Osteoblast (primary cell): ENCODE measurements at regions not wholly inside any gene's neighbourhood (a gene's known extent, or its start where the extent isn't known, plus 50 kb on each side); places are given as distances from the start of the nearest gene placed in this dataset.

ENCODE experiments used
- DNase-seq: peaks from one replicate; pipeline ENCODE4 v3.0.0; 2011; ENCODE audit warnings: low spot score, mixed read lengths; ENCODE audit not compliant: insufficient read length; ENCODE audit errors: missing footprints
- H2AFZ ChIP-seq: 2 replicates; pipeline ENCODE4 v1.6.0; 2011; ENCODE audit warnings: mild to moderate bottlenecking, low read length
- H3K27ac ChIP-seq: 2 replicates; pipeline ENCODE4 v1.5.1; 2011; ENCODE audit warnings: mild to moderate bottlenecking, low read depth, low read length, moderate library complexity
- H3K27me3 ChIP-seq: 2 replicates; pipeline ENCODE4 v1.6.0; 2012; ENCODE audit warnings: mild to moderate bottlenecking, control low read depth, inconsistent platforms, low read length, moderate library complexity; ENCODE audit not compliant: insufficient read depth
- H3K36me3 ChIP-seq: 2 replicates; pipeline ENCODE4 v1.5.1; 2011; ENCODE audit warnings: mild to moderate bottlenecking, low read length, control low read depth, moderate library complexity; ENCODE audit not compliant: insufficient read depth
- H3K4me1 ChIP-seq: 2 replicates; pipeline ENCODE4 v1.5.1; 2011; ENCODE audit warnings: mild to moderate bottlenecking, low read length, control low read depth, moderate library complexity; ENCODE audit not compliant: insufficient read depth
- H3K4me2 ChIP-seq: 2 replicates; pipeline ENCODE4 v1.6.0; 2011; ENCODE audit warnings: mild to moderate bottlenecking, low read length; ENCODE audit not compliant: insufficient read depth
- H3K4me3 ChIP-seq: fragments of 200-600 bp; sonication (generic); 3 replicates; pipeline ENCODE4 v1.5.1; 2012; ENCODE audit warnings: mild to moderate bottlenecking, low read length, inconsistent platforms; ENCODE audit not compliant: insufficient read depth
- H3K79me2 ChIP-seq: 2 replicates; pipeline ENCODE4 v1.6.0; 2012; ENCODE audit warnings: mild to moderate bottlenecking, low read length, control low read depth, inconsistent platforms; ENCODE audit not compliant: insufficient read depth
- H3K9me3 ChIP-seq: 2 replicates; pipeline ENCODE4 v1.5.1; 2011; ENCODE audit warnings: low read depth, low read length, control low read depth
- H4K20me1 ChIP-seq: 2 replicates; pipeline ENCODE4 v1.6.0; 2012; ENCODE audit warnings: mild to moderate bottlenecking, low read length, control low read depth; ENCODE audit not compliant: insufficient read depth
- TF ChIP-seq, protein P1 (sequence below): IDR thresholded peaks from 2 replicates; pipeline ENCODE4 v1.5.1; 2011; ENCODE audit warnings: mild to moderate bottlenecking, low read depth, low read length, moderate library complexity; ENCODE audit errors: extremely low read depth

DNA sequence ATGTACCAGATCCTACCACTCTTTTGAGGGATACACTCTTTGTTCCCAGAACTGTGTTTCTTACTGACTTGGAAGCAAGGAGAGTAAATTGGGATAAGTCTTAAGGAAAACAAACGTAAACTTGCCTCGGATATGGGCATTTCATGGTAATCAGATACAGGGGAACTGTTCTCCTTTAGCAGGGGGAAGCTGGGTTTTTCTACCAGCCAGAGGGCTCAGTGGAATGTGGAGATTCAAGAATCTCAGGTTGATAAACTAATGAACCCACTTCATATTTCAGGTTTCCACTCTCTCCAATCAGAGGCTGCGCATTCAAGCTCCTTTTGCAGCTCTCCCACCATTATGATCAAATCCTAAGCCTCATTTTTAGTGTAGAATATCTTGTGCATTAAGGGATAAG is 676.5 kb upstream of the FSHR start:
- TF ChIP-seq, protein P1, sequence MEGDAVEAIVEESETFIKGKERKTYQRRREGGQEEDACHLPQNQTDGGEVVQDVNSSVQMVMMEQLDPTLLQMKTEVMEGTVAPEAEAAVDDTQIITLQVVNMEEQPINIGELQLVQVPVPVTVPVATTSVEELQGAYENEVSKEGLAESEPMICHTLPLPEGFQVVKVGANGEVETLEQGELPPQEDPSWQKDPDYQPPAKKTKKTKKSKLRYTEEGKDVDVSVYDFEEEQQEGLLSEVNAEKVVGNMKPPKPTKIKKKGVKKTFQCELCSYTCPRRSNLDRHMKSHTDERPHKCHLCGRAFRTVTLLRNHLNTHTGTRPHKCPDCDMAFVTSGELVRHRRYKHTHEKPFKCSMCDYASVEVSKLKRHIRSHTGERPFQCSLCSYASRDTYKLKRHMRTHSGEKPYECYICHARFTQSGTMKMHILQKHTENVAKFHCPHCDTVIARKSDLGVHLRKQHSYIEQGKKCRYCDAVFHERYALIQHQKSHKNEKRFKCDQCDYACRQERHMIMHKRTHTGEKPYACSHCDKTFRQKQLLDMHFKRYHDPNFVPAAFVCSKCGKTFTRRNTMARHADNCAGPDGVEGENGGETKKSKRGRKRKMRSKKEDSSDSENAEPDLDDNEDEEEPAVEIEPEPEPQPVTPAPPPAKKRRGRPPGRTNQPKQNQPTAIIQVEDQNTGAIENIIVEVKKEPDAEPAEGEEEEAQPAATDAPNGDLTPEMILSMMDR, result no peak
- no peak for DNase-seq
- no peaks in the 10 kb centered on the region for H3K9me3 ChIP-seq
- H4K20me1 ChIP-seq, result no peaks in the 10 kb centered on the region
- no peaks in the 10 kb centered on the region for H3K27me3 ChIP-seq
- no peak overlapping the region for H3K4me3 ChIP-seq
- no peak overlapping the region for H3K4me2 ChIP-seq
- no peaks in the 10 kb centered on the region for H3K36me3 ChIP-seq
- no peak overlapping the region for H3K27ac ChIP-seq
- no peaks in the 10 kb centered on the region for H3K4me1 ChIP-seq
- H2AFZ ChIP-seq, result no peak overlapping the region
- no peaks in the 10 kb centered on the region for H3K79me2 ChIP-seq

DNA sequence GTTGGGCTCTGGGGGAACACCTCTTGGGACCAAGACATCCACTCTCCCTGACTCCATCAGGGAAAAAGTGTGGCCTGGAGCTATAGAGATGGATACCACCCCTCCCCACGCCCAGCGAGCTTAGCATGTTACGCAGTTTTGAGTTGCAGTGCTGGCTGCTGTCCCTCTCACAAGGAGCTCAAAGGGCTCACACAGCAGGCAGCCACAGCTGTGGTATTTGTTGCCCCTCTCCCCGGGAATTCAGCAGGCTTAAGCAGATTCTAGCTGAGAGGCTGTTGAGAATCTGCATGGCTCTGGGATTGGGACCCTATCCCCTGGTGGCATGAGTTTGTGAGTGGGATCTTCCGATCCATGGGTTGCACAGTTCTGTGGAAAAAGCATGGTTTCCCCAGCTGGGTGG is 673.1 kb upstream of the FSHR start:
- H3K27me3 ChIP-seq, result no peaks in the 10 kb centered on the region
- TF ChIP-seq, protein P1, result no peak
- H3K36me3 ChIP-seq, result no peaks in the 10 kb centered on the region
- H3K79me2 ChIP-seq, result no peaks in the 10 kb centered on the region
- no peak for DNase-seq
- H3K4me1 ChIP-seq, result no peaks in the 10 kb centered on the region
- H3K4me3 ChIP-seq, result no peak overlapping the region
- H3K4me2 ChIP-seq, result no peak overlapping the region
- no peak overlapping the region for H3K27ac ChIP-seq
- H3K9me3 ChIP-seq, result no peaks in the 10 kb centered on the region
- H2AFZ ChIP-seq, result no peak overlapping the region
- no peaks in the 10 kb centered on the region for H4K20me1 ChIP-seq

DNA sequence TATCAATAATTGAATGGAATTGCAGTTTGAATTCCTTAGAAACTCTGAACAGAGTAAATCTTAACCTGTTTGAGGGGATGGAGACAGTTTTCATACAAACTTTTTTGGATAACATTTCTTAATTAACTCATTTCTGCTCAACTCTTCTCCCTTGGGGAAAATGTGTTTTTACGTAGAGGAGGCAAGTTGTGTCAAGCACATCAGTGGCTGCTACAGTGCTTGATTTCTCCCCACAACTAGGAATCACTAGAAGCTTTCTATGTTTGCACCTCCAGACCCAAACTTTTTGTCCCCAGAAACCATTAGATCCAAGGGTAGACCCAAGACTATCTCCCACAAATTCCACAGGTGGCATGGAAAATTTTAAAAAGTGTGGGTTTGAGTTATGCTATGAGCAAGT is 658.9 kb upstream of the FSHR start:
- H3K9me3 ChIP-seq, result no peaks in the 10 kb centered on the region
- H3K36me3 ChIP-seq, result no peaks in the 10 kb centered on the region
- H3K4me3 ChIP-seq, result no peak overlapping the region
- H4K20me1 ChIP-seq, result no peaks in the 10 kb centered on the region
- peak; percentile 9 for DNase-seq
- H3K4me1 ChIP-seq, result no peaks in the 10 kb centered on the region
- H3K79me2 ChIP-seq, result no peaks in the 10 kb centered on the region
- TF ChIP-seq, protein P1, result no peak
- no peak overlapping the region for H2AFZ ChIP-seq
- H3K27ac ChIP-seq, result no peak overlapping the region
- H3K4me2 ChIP-seq, result no peak overlapping the region
- H3K27me3 ChIP-seq, result no peaks in the 10 kb centered on the region

DNA sequence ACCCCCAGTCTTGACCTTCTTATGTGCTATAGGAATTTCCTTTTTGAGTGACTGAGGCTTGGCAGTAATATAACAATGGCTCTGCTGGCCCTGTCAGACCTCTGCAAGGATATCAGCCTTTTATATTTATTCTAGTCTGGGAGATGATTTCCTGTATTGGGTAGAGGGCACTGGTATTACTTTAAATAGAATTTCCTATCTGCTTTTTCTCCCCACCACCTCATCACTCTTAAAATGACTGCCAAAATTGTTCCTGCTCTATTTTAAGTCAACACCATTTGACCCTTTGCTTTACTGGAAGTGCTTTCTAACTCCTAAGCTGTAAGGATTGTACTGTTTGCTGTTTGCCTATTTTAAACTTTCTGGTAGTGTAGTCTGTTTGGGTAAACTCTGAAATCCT is 658.4 kb upstream of the FSHR start:
- no peaks in the 10 kb centered on the region for H3K4me1 ChIP-seq
- no peak for DNase-seq
- H3K4me3 ChIP-seq, result no peak overlapping the region
- no peak overlapping the region for H2AFZ ChIP-seq
- H3K36me3 ChIP-seq, result no peaks in the 10 kb centered on the region
- H3K27ac ChIP-seq, result no peak overlapping the region
- no peaks in the 10 kb centered on the region for H4K20me1 ChIP-seq
- TF ChIP-seq, protein P1, result no peak
- no peaks in the 10 kb centered on the region for H3K9me3 ChIP-seq
- no peaks in the 10 kb centered on the region for H3K27me3 ChIP-seq
- H3K79me2 ChIP-seq, result no peaks in the 10 kb centered on the region
- no peak overlapping the region for H3K4me2 ChIP-seq
